ENCODE measurements at regions not wholly inside any gene's neighbourhood (a gene's known extent, or its start where the extent isn't known, plus 50 kb on each side); places are given as distances from the start of the nearest gene placed in this dataset.
"Not testable (repeated sequence)": the region's sequence is repeated elsewhere in the genome, so short reads cannot be mapped to it uniquely, and the experiment has no call there.

DNA sequence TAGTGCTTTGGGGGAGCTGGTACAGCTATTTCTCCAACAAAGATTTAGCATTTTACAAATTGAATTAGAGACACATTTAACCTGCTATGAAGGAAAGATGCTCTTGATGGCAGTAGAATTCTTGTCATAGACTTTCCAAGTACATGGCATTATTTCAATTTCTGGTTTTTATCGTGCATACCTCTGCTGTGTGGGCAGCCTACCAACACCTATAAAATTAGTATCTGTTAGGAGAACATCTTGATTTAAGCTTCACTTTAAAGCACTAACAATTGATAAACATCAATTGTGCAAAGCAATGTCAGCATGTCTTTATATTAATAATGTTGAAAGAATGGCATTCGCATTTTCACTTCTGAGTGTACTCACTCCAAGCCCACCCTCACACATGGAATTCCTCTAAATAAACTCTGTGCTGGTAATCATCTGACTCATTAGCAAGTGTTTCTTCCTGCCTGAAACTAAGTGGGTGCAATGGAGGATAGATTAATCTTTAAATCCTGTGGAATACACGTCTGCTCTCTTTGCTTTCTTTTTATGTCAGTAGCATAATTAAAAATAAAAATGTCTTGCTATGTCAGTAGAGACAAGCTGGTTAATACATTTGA, 279.8 kb upstream of the MAGEB18 start:
- DNase-seq: no peak

DNA sequence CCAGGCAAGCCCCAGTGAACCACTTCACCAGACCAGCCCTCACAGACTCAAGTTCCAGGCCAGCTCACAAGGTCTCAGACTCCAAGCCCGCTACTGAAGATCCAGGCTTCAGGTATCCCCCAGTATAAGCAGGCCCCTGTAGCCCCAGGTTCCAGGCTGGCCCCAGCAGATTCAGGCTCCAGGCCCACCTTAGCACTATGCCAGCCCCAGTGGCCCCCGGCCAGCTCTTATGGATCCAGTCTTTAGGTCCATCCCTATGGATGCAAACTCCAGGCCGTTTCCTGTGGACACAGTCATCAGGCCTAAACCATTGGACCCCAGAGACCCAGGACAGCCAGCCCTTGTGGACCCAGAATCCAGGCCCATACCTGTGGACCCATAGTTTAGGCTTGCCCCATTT, 277.8 kb upstream of the MAGEB18 start:
- DNase-seq: no peak

DNA sequence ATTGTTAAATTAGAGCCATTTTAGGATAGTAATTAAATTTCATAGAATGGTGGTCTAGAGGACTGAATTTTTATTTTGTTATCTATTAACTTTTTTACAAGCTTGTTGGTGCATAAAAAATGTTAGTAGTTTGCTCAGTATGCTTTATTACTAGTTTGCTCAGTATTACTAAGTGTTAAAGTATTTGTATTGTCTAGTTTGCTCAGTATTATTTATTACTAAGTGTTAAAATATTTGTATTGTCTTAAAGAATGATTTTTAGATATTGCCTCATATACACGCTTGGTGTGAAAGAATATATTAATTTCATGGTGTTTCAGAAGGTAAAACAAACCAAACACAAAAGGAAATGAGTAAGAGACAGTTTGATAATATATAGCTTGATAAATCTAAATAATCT, 268.4 kb upstream of the MAGEB18 start:
- no peak for DNase-seq

DNA sequence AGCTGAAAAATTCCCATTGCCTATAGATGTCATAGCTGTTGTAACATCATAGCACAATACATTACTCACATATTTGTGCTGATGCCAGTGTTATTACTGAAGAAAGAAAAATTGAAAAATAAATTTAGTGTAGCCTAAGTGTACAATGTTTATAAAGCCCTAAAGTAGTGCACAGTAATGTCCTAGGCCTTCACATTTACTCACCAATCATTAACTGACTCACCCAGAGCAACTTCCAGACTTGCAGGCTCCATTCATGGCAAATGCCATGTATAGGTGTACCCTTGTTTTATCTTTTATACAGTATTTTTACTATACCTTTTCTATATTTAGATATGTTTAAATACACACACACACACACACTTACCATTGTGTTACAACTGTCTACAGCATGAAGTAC, 265.4 kb upstream of the MAGEB18 start:
- no peak for DNase-seq

DNA sequence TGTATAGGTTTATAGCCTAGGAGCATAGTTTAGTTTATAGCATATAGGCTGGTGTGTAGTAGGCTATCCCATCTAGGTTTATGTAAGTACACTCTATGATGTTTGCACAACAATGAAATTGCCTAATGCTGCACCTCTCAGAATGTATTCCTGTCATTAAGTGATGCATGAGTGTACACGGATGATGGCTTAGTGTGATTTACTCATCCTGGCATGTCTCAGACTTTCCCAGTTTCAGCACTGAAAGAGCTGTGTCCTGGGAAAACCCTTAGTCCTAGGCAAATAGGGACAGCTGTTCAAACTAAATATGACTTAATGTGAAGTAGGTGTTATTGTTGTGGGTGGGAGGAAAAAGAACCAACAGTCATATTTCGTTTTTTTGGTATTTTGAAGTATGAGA, 264.9 kb upstream of the MAGEB18 start:
- DNase-seq: no peak

DNA sequence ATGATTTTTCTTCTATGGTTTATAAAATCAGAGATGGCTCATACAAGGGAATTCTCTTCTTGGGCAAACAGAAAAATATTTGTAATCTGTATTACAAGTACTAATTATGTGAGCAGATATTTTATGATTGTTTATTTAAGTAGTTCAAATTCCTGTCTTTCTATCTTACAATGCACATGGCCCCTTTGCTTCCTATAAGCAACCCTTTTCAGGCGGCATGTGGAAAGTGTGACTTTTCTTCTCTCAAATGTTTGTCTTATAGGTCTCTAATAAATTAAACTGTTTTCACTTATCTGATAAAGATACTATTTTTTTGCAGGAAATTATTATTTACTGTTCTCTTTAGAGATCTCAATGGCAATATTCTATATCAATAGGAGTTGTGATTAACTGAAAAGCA, 259.3 kb upstream of the MAGEB18 start:
- DNase-seq: no peak

DNA sequence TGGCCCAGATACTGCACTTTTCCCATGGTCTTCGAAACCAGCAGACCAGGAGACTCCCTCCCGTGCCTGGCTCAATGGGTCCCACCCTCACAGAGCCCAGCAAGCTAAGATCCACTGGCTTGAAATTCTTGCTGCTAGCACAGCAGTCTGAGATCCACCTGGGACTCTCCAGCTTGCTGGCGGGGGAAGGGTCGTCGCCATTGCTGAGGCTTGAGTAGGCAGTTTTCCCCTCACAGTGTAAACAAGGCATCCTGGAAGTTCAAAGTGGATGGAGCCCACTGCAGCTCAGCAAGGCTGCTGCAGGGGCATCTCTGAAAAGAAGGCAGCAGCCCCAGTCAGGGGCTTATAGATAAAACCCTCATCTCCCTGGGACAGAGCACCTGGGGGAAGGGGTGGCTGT, 255.6 kb upstream of the MAGEB18 start:
- not testable (repeated sequence) for DNase-seq

DNA sequence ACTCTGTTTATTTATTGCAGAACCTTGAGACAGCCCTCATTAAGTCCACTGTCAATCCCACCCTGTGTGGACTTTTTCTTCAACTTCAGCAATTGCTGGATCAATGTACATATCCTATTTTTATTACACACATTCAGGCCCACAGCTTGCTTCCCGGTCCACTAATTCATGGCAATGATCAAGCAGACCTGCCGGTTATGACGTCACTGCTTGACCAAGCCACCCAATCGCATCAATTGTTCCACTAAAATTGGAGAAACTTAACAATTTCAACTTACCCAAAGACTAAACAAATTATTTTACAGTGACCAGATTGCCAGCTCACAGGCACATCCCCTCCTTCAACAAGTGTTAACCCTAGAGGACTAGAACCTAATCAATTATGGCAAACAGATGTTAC, 240.4 kb upstream of the MAGEB18 start:
- DNase-seq: no peak

DNA sequence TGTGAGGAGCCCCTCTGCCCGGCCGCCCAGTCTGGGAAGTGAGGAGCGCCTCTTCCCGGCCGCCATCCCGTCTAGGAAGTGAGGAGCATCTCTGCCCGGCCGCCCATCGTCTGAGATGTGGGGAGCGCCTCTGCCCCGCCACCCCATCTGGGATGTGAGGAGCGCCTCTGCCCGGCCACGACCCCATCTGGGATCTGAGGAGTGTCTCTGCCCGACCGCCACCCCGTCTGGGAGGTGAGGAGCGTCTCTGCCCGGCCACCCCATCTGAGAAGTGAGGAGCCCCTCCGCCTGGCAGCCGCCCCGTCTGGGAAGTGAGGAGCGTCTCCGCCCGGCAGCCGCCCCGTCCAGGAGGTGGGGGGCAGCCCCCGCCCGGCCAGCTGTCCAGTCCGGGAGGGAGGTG, 232.4 kb upstream of the MAGEB18 start:
- DNase-seq: not testable (repeated sequence)

DNA sequence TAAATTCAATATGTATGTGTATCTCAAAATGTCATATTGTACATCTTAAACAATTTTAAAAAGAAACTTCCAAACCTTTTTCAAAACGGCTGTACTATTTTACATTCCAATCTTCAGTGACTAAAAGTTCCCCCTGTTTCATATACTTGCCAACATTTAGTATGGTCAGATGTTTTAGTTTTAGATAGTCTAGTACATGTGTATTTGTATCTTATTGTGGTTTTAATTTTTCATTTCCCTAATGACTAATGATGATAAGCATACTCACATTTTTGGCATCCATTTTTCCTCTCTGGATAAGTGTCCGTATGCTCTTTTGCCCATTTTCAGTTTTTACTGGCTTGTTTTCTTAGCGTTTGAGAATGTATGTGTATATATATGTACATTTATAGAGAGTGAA, 212.2 kb upstream of the MAGEB18 start:
- no peak for DNase-seq

DNA sequence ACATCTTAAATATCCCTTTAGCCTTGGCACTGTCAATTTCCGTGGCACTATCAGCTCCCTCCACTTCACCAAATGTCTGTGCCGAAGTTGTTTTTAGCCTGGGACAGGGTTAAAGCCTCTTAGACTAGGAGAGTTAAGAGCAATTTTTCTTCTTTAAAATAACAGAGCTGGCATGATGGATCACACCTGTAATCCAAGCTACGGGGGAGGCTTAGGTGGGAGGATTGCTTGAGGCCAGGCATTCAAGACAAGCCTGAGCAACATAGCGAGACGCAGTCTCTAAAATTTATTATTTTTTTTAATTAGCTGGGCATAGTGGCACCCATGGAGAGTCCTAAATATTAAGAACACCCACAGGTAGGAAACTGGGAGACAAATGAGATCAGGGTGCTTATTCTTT, 209.8 kb upstream of the MAGEB18 start:
- DNase-seq: no peak

DNA sequence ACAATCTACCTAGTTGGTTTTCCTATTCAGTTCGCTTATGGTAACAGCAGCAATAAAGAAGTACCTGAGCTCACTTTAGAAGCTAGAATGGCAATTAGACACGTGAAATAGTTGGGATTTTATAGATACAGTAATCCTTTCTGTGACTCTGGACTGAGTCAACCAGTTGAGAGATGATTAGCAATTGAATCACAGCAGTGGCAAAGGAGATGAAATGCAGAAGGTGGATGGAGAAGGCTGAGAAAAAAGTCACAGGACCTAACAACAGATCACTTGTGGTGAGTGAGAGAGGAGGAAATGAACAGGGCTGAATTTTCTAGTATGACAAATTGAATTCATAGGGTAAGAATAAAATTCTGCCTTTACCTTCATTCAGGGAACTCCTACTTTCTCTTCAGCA, 197.1 kb upstream of the MAGEB18 start:
- DNase-seq: no peak

DNA sequence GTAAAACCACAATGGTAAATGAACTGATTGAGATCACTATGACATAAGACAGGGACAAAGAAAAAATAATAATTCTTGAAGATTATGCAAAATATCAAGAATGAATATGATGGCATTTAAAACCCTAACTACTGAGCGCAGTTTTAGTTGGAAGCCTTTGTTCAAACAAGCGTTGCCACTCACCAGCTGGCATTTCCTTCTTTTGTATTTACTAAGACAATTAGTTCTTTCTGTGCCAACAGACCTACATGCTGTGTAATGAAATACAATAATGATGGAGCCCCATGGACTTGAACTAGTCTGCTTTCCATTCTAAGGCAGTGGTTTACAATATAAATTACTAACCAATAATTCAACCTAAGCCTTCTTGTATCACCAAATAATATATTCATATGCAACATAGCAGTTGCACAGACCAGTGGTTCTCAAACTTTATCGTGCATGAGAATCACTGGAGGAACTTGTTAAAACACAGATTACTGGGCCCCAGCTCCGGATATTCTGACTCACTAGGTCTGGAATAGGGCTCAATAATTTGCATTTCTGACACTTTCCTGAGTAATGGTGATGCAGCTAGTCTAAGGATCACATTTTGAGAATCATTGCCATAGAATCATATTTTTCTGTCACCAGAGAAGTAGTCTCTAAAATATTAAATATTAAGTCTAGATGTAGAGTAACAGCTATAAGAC, 196.4 kb upstream of the MAGEB18 start:
- DNase-seq: no peak

DNA sequence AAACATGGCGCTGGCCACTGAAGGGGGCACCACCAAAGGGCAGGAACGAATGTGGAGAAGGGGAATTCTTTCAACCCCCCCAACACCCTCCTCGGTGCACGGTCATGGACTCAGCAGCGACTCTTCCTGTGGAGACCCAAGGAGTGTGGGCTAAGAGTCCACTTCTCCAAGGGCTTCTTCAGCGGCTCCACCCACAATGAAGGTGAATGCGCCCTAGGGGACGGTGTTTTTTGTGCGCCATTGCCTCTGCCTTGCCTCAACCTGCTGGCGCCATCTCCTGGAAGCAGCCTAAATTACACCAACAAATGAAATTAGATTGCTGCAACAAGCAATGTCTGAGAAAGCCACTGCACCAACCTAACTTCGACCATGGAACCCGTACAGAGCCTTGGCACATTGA, 169.2 kb upstream of the MAGEB18 start:
- no peak for DNase-seq

DNA sequence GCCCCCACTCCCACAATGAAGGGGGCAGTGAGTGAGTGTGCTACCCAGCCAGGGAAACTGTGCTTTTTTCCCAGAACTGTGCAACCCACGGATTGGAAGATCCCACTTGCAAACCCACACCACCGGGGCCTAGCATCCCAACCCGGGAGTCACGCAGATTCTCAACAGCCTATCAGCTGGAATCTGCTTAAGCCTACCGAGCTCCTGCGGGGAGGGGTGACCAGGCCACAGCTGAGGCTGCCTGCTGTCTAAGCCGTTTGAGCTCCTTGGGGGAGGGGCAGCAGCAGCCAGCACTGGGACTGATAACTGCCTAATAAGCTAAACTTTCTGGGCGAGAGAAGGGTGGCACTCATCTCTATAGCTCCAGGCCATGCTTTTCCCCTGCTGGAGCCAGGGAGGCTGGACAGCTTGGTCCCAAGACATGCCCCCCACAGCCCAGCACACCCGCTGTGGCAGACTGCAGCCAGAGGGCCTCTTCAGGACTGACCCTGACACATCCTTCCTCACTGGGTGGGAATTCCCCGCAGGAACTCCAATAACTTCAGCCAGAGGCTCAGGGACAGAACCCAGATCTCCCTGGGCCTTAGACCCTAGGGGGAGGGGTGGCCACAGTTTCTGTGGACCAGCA, 161.3 kb upstream of the MAGEB18 start:
- DNase-seq: no peak

DNA sequence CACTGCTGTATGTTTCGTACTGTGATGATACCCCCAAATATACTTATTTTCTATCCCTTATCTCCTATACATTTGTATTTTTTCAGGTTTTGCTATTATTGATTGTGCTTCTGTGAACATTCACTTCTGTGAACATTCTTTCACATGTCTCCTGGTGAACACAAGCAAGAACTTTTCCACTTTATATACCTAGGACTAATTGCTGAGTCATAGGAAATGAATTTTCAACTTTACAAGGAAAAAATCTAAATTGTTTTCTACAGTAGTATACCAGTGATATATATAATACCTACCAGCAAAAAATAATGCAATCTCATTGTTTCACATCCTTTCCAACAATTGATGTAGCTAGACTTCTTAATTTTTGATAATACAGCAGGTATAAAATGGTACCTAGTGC, 139.5 kb upstream of the MAGEB18 start:
- no peak for DNase-seq

DNA sequence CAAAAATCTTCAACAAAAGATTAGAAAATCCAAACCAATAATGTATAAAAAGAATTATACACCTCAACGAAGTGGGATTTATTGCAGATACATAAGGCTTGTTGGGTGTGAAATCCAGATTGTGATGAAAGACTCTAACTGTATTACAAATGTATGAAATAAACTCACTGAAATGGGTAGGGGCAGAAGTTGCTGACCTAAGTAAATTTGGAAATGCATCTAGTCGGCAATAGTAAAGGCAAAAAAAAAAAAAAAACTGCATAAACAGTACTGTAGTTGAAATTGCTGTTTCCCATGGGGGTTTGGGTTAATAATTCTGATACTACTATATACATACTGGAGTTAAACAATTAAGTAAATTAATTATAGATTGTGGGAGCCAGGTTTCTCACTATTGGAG, 130.7 kb upstream of the MAGEB18 start:
- DNase-seq: no peak

DNA sequence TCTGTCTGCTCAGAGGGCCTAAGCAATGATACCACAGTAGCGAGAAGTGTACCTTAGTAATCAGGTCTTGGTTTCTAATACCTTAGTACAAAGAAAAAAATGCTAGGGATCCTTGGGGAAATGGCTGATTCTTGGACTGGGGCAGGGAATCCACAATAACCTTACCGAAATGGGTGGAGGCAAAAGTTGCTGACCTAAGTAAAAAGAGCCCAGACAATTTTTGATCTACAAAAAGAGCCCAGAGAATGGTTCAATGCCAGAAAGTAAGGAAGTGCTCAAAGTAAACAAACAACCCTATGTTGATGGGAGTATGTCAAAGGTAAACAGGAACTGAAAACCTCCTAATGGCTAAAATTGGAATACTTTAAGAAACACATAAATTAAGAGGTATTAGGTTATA, 130.1 kb upstream of the MAGEB18 start:
- no peak for DNase-seq

DNA sequence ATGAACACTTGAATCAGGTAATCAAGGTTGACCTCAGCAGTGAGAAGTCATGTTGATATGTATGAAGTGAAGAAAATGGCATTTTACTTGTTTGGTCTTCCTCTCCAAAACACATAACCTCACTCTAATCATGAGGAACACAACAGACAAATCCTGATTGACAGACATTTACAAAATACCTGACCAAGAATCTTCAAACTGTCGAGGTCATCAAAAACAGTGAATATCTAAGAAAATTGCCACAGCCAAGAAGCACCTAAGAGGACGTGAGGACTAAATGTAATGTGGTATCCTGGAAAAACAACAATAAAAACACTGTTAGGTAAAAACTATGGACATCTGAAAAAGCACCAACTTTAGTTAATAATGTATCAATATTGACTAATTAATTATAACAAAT, 129.5 kb upstream of the MAGEB18 start:
- DNase-seq: no peak

DNA sequence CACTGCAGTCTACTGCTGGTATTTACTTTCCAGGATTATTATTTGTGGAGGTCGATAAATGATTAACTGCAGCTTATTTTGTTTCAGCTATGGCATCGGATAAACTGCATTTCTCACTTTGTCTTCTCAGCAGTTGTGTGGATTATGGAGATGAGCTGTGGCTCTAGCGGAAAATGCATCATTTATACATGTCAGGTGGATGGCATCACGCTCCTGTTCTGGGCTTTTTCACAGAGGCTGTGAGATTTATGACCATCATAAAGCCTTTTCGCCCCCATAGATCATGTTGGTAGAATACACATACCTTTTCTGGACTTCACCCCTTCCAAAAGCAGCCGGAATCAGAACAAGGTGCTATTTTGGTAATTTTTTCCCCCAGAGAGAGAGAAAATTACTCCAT, 118.8 kb upstream of the MAGEB18 start:
- no peak for DNase-seq

DNA sequence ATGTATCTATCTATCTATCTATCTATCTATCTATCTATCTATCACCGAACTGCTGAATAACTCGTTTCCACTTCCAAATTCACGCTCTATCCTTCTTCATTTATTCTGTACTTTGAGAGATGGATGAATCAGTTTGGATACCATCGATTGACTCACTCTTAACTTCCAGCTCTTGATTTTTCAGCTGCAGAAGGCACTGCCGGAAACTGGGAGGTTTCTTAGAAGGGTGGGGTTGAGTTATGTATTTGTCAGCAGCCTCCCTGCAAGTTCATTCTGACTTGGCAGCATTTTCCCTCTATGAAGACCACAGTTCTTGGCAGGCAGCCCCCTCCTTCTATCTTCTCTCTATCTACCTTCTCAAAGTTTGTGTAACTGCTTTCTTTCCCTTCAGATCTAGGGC, 112.0 kb upstream of the MAGEB18 start:
- no peak for DNase-seq

DNA sequence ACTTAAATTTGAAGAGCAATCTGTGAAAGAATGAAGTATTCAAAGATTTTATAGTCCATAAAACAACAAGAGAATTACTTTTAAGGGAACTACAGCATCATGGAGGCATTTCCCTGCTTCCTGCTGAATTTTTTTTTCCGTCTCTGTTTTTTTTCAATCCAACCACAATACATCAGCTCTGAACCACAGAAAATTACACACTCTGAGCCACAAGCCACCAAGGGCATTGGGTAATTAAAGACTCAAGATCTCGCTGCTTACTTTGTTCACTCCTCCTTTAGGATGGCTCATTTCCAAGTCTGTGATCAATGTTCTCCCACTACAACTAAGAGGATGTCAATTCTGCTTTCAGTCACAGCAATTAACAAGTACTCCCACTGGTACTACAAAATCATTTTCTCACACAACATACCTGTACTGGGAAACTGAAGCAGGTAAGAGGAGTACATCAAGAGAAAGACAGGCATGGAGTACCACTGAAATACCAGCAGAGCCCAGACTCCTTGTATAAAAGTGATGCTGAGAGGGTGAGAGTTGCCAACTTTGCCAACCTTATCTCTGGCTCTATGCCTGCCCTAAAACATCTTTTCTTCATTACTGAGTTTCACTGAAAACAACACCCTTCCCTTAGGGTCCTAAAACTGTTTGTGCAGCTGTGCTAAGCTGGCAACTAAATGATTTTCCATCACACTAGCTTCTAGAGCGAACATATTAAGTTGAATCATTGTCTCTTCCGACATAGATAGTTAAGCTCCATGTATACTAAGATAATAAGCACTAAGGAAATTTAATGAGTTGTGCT, 105.8 kb upstream of the MAGEB18 start:
- DNase-seq: no peak

DNA sequence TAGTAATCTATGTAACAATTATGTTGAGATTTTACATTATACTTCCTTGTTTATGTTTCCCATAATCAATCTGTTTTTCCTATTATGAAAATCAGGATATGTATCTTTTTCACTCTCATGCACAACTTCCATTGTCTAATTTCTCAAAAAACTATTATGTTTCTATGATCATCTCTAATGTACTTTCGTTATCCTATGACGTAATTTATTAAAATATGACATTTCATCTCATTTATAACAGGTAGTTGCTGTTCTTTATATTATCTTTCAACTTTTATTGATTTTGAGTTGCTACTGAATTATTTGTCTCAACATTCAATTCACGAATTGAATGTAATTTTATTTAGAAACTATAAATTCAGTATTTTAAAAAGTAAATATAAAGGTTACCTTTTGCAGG, 100.8 kb upstream of the MAGEB18 start:
- DNase-seq: no peak

DNA sequence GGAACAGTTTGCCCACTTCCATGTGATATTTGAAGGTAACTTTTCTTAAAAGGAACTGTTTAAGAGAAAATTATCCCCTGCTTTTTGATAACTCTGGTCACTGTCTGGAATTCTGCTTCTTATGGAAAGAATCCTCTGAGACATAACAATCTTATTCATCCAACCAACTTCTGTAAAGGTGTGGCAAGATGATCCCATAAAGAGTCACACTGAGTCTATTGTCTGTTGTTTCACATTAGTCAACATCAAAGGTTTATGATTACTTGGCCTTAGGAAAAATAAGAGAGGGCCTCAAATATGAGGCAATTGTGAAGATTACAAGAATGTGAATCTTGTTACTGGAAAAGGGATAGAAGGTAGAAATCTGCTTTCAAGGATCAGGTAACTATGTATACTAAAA, 88.0 kb upstream of the MAGEB18 start:
- DNase-seq: no peak

Measured in hippocampal formation (tissue), 2 donors.